HG03039 (cell line): ENCODE measurements at regions not wholly inside any gene's neighbourhood (a gene's known extent, or its start where the extent isn't known, plus 50 kb on each side); places are given as distances from the start of the nearest gene placed in this dataset.
"Not testable (repeated sequence)": the region's sequence is repeated elsewhere in the genome, so short reads cannot be mapped to it uniquely, and the experiment has no call there.

Experiments
- ATAC-seq: cut with Tn5 transposase; IDR thresholded peaks from one replicate; pipeline ENCODE4 v1.9.1; 2021; ENCODE audit warnings: mild to moderate bottlenecking, moderate library complexity; ENCODE audit not compliant: unreplicated experiment

GRCh38 chr1:218494449-218494852 is 149.3 kb downstream of the TGFB2 start:
- no peak for ATAC-seq

GRCh38 chr1:218495931-218496330 is 150.8 kb downstream of the TGFB2 start:
- no peak for ATAC-seq

- ATAC-seq = no peak
These were observed 151.4 kb downstream of the TGFB2 start for GRCh38 chr1:218496561-218496960.

- ATAC-seq = no peak
These were observed 153.2 kb downstream of the TGFB2 start for GRCh38 chr1:218498056-218498938.

GRCh38 chr1:218499011-218499691 is 154.0 kb downstream of the TGFB2 start:
- ATAC-seq = no peak

GRCh38 chr1:218499911-218500310 is 154.8 kb downstream of the TGFB2 start:
- no peak for ATAC-seq

- no peak for ATAC-seq
These were observed 156.0 kb downstream of the TGFB2 start for GRCh38 chr1:218501161-218501560.

GRCh38 chr1:218502383-218502782 is 157.2 kb downstream of the TGFB2 start:
- ATAC-seq = no peak

GRCh38 chr1:218503102-218503501 is 158.0 kb downstream of the TGFB2 start:
- ATAC-seq = no peak

GRCh38 chr1:218507355-218508002 is 162.3 kb downstream of the TGFB2 start:
- no peak for ATAC-seq

GRCh38 chr1:218510153-218510772 is 165.1 kb downstream of the TGFB2 start:
- ATAC-seq = no peak

GRCh38 chr1:218513328-218513727 is 168.2 kb downstream of the TGFB2 start:
- ATAC-seq = no peak

GRCh38 chr1:218514689-218515088 is 169.6 kb downstream of the TGFB2 start:
- no peak for ATAC-seq

- no peak for ATAC-seq
These were observed 171.4 kb downstream of the TGFB2 start for GRCh38 chr1:218516526-218516925.

- no peak for ATAC-seq
These were observed 172.3 kb downstream of the TGFB2 start for GRCh38 chr1:218517459-218517858.

GRCh38 chr1:218518216-218518740 is 173.1 kb downstream of the TGFB2 start:
- ATAC-seq = no peak

- ATAC-seq = not testable (repeated sequence)
These were observed 175.5 kb downstream of the TGFB2 start for GRCh38 chr1:218520646-218521045.

GRCh38 chr1:218521414-218522169 is 176.5 kb downstream of the TGFB2 start:
- ATAC-seq = no peak

- ATAC-seq = no peak
These were observed 179.4 kb downstream of the TGFB2 start for GRCh38 chr1:218524526-218524925.

GRCh38 chr1:218525031-218525430 is 179.9 kb downstream of the TGFB2 start:
- ATAC-seq = no peak
